ENCODE measurements at regions not wholly inside any gene's neighbourhood (a gene's known extent, or its start where the extent isn't known, plus 50 kb on each side); places are given as distances from the start of the nearest gene placed in this dataset.

- TF ChIP-seq POLR2A (IDR thresholded peaks at IDR 0.05) (no peak), CTCF (IDR thresholded peaks at IDR 0.05) (no peak)
These were observed 109.6 kb upstream of the CDC42EP3 start for GRCh38 chr2:37781028-37781427.
